ENCODE measurements at regions not wholly inside any gene's neighbourhood (a gene's known extent, or its start where the extent isn't known, plus 50 kb on each side); places are given as distances from the start of the nearest gene placed in this dataset.

DNA sequence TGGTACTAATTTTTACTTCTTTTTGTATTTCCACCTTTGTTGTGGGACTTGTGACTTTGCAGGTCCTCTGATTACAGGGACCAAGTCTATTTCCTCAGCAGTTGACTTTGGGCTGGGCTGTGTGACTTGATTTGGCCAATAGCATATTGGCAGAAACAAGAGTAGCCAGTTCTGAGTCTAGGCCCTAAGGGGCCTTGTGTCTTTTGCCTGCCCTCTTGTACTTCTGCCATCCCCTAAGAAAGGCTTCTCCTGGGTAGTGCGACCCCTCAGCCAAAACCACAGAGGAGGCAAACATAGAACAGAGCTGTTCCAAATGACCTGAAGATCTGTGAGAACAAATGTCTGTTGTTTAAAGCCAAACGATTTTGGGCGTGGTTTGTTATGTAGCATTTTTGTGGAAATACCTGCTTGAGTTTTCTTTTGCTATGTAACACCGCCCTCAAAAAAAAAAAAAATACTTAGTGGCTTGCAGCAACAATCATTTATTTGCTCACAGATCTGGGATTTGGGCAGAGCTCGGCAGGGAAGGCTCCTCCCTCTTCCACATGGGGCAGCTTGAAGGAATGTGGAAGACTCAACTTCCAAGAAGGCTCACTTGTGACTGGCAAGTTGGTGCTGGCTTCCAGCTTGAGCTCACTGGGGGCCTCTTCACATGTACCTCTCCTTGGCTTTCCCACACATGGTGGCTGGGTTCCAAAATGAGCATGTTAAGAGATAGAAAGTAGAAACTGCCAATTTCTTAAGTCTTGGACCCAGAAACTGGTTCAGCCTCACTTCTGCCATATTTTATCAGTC is 423.0 kb upstream of the CNKSR2 start:
- no peak for TF ChIP-seq CTCF (IDR thresholded peaks at IDR 0.05; ENCODE audit: insufficient read depth, low read length, poor library complexity, severe bottlenecking)
- Histone ChIP-seq H3K4me3 (replicated peaks; ENCODE audit: low read depth, low read length) (no peak overlapping the region), H3K36me3 (ENCODE audit: control insufficient read depth, insufficient read depth, low read length) (no peaks in the 10 kb centered on the region), H3K27me3 (replicated peaks; ENCODE audit: control insufficient read depth, insufficient read depth, low read length) (no peaks in the 10 kb centered on the region)
- DNase-seq (ENCODE audit: extremely low read depth, insufficient read length): no peak

GRCh38 chrX:20947411-20947912 is 426.8 kb upstream of the CNKSR2 start:
- Histone ChIP-seq H3K27me3 (replicated peaks; ENCODE audit: control insufficient read depth, insufficient read depth, low read length) (no peaks in the 10 kb centered on the region), H3K36me3 (ENCODE audit: control insufficient read depth, insufficient read depth, low read length) (no peaks in the 10 kb centered on the region), H3K4me3 (replicated peaks; ENCODE audit: low read depth, low read length) (no peak overlapping the region)
- no peak for TF ChIP-seq CTCF (IDR thresholded peaks at IDR 0.05; ENCODE audit: insufficient read depth, low read length, poor library complexity, severe bottlenecking)
- DNase-seq (ENCODE audit: extremely low read depth, insufficient read length): no peak

DNA sequence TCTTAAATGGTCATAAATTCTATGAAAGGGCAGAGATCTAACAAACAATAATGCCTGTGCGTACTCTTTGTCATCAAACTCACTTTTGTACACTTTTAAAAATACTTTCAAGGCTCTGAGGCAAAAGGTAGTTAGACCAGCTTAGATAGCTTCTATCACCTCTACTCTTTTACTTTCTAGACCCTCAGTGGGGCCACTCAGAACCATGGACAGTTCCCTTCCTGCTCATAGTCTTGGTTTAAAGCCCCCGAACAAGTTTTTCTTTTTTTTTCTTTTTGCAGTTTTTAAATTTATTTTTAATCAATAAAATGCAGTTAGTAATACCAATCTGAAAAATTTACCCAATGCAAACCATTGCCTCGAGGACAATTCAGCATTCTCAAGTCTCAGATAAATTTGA is 460.5 kb upstream of the CNKSR2 start:
- Histone ChIP-seq H3K4me3 (replicated peaks; ENCODE audit: low read depth, low read length) (no peak overlapping the region), H3K27me3 (replicated peaks; ENCODE audit: control insufficient read depth, insufficient read depth, low read length) (no peaks in the 10 kb centered on the region), H3K36me3 (ENCODE audit: control insufficient read depth, insufficient read depth, low read length) (no peaks in the 10 kb centered on the region)
- no peak for TF ChIP-seq CTCF (IDR thresholded peaks at IDR 0.05; ENCODE audit: insufficient read depth, low read length, poor library complexity, severe bottlenecking)
- DNase-seq (ENCODE audit: extremely low read depth, insufficient read length): no peak

- Histone ChIP-seq H3K36me3 (ENCODE audit: control insufficient read depth, insufficient read depth, low read length) (no peaks in the 10 kb centered on the region), H3K4me3 (replicated peaks; ENCODE audit: low read depth, low read length) (no peak overlapping the region), H3K27me3 (replicated peaks; ENCODE audit: control insufficient read depth, insufficient read depth, low read length) (no peaks in the 10 kb centered on the region)
- DNase-seq (ENCODE audit: extremely low read depth, insufficient read length): no peak
- no peak for TF ChIP-seq CTCF (IDR thresholded peaks at IDR 0.05; ENCODE audit: insufficient read depth, low read length, poor library complexity, severe bottlenecking)
Observed at GRCh38 chrX:20906571-20906970, 467.6 kb upstream of the CNKSR2 start.

GRCh38 chrX:20884565-20884964 is 489.7 kb upstream of the CNKSR2 start:
- H3K4me3 ChIP-seq (replicated peaks; ENCODE audit: low read depth, low read length): no peak overlapping the region
- no peak for DNase-seq (ENCODE audit: extremely low read depth, insufficient read length)
- no peaks in the 10 kb centered on the region for H3K36me3 ChIP-seq (ENCODE audit: control insufficient read depth, insufficient read depth, low read length)
- no peak for TF ChIP-seq CTCF (IDR thresholded peaks at IDR 0.05; ENCODE audit: insufficient read depth, low read length, poor library complexity, severe bottlenecking)
- no peaks in the 10 kb centered on the region for H3K27me3 ChIP-seq (replicated peaks; ENCODE audit: control insufficient read depth, insufficient read depth, low read length)
